SK-N-MC (cell line): ENCODE measurements at regions not wholly inside any gene's neighbourhood (a gene's known extent, or its start where the extent isn't known, plus 50 kb on each side); places are given as distances from the start of the nearest gene placed in this dataset.
"Not testable (repeated sequence)": the region's sequence is repeated elsewhere in the genome, so short reads cannot be mapped to it uniquely, and the experiment has no call there.

ENCODE experiments used
- DNase-seq: peaks from one replicate; pipeline ENCODE4 v3.0.0-alpha.2; 2011; ENCODE audit warnings: low read depth, low spot score
- H3K27ac ChIP-seq: fragments of 200-600 bp; sonication (generic); 2 replicates; pipeline ENCODE4 v1.5.1; 2016; ENCODE audit warnings: mixed run types
- H3K36me3 ChIP-seq: fragments of 200-600 bp; sonication (generic); 2 replicates; pipeline ENCODE4 v1.6.1; 2017; ENCODE audit warnings: antibody characterized with exemption, low read length, mixed read lengths; ENCODE audit not compliant: insufficient read depth
- H3K4me3 ChIP-seq: fragments of 200-600 bp; sonication (generic); 2 replicates; pipeline ENCODE4 v1.5.1; 2016
- H3K9ac ChIP-seq: fragments of 200-600 bp; sonication (generic); 2 replicates; pipeline ENCODE4 v1.8.0; 2017; ENCODE audit warnings: mixed run types, mixed read lengths; ENCODE audit not compliant: insufficient read length
- H3K9me3 ChIP-seq: fragments of 200-600 bp; sonication (generic); 2 replicates; pipeline ENCODE4 v1.6.1; 2017; ENCODE audit warnings: low read depth, mild to moderate bottlenecking, antibody characterized with exemption, low read length, moderate library complexity, mixed read lengths
- EZH2 ChIP-seq: fragments of 200-600 bp; sonication (generic); IDR thresholded peaks from one replicate; pipeline ENCODE4 v1.6.1; 2017; ENCODE audit warnings: antibody characterized with exemption
- FOXP2 ChIP-seq: optimal IDR thresholded peaks from 2 replicates; pipeline ENCODE3; 2011; ENCODE audit warnings: mild to moderate bottlenecking, moderate library complexity; ENCODE audit not compliant: insufficient read depth; ENCODE audit errors: extremely low read length, control extremely low read depth
- POLR2AphosphoS5 ChIP-seq: IDR thresholded peaks from 2 replicates; pipeline ENCODE4 v1.6.1; 2012; ENCODE audit warnings: mild to moderate bottlenecking, low read depth, low read length, borderline replicate concordance

DNA sequence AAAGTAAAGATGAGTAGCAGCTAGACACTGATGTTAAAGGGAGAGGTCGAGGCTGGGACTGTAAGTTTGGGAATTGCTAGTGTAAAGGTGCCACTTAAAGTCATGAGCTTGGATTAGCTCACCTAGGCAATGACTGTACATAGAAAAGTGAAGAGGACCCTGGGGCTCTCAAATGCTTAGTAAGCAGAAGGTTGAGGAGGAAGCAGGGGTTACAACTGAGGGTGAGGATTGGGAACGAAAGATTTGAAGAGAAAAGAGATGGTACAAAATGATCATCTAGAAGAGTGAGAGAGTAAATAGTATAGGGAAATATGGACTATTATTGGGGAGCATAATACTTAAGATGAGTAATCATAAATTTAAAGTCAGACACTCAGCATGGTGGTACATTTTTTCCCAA, 63.1 kb upstream of the TNFSF4 start:
- no peak overlapping the region for H3K27ac ChIP-seq
- H3K9ac ChIP-seq: no peak overlapping the region
- DNase-seq: no peak
- H3K36me3 ChIP-seq: no peaks in the 10 kb centered on the region
- TF ChIP-seq FOXP2: no peak
- no peak for TF ChIP-seq POLR2AphosphoS5
- no peak for TF ChIP-seq EZH2
- H3K9me3 ChIP-seq: no peaks in the 10 kb centered on the region
- H3K4me3 ChIP-seq: no peak overlapping the region

DNA sequence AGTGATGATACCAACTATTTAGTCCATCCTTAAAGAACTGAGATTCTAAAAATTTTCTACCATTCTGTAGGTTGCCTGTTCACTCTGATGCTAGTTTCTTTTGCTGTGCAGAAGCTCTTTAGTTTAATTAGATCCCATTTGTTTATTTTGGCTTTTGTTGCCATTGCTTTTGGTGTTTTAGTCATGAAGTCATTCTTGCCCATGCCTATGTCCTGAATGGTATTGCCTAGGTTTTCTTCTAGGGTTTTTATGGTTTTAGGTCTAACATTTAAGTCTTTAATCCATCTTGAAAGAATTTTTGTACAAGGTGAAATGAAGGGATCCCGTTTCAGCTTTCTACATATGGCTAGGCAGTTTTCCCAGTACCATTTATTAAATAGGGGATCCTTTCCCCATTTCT, 63.9 kb upstream of the TNFSF4 start:
- DNase-seq, H3K4me3 ChIP-seq, H3K27ac ChIP-seq: not testable (repeated sequence)

GRCh38 chr1:173275496-173275895, 68.4 kb upstream of the TNFSF4 start:
- no peak for DNase-seq
- Histone ChIP-seq H3K9ac (no peak overlapping the region), H3K4me3 (no peak overlapping the region), H3K36me3 (no peaks in the 10 kb centered on the region), H3K9me3 (no peaks in the 10 kb centered on the region), H3K27ac (no peak overlapping the region)
- TF ChIP-seq POLR2AphosphoS5 (no peak), EZH2 (no peak), FOXP2 (no peak)

More for the DNA sequence above, 63.9 kb upstream of the TNFSF4 start:
- H3K36me3 ChIP-seq, H3K9me3 ChIP-seq, H3K9ac ChIP-seq: not testable (repeated sequence)

- no peak for TF ChIP-seq POLR2AphosphoS5
- TF ChIP-seq FOXP2: no peak
- TF ChIP-seq EZH2: no peak
Observed at GRCh38 chr1:173276922-173277800, 70.0 kb upstream of the TNFSF4 start.

DNA sequence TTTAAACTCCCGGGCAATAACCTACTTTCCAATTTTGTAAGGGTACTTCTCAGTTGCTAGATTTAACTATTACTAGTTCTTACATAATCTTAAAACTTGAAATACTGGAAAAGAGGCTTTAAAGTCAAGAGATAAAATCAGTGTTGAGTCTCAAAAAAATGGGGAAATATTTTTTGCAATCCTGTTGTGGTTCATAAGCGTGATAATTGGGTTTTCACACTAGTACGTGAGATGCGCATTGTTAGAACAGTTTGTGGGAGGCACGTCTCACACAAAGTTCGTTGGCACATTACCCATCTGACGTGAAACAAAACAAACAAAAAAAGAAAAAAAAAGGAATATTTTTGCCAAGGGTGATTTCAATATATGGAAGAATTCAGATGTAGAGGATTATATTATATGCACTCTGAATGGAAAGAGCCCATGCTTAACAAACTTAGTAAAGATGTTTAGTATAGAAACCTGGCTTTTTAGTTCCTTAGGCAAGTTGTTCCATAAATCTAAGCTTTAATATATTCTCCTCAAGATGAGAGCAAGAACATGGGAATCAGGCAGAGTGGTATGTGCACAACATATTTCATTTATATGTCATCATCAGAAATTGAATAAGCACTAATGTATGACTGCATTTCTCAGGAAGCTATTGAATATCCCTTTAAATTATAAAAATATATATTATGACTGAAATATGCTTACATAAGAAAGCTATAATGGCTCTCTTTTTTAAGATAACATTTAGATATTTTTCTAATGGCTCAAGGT, 73.9 kb upstream of the TNFSF4 start:
- no peaks in the 10 kb centered on the region for H3K9me3 ChIP-seq
- no peak overlapping the region for H3K4me3 ChIP-seq
- TF ChIP-seq EZH2 (no peak), POLR2AphosphoS5 (no peak), FOXP2 (no peak)
- no peak for DNase-seq
- H3K27ac ChIP-seq: no peak overlapping the region
- no peak overlapping the region for H3K9ac ChIP-seq
- H3K36me3 ChIP-seq: no peaks in the 10 kb centered on the region

More at GRCh38 chr1:173276922-173277800, 70.0 kb upstream of the TNFSF4 start:
- H3K4me3 ChIP-seq: no peak overlapping the region
- no peaks in the 10 kb centered on the region for H3K36me3 ChIP-seq
- H3K9me3 ChIP-seq: no peaks in the 10 kb centered on the region
- no peak for DNase-seq
- no peak overlapping the region for H3K9ac ChIP-seq
- no peak overlapping the region for H3K27ac ChIP-seq

- no peak for DNase-seq
- H3K9ac ChIP-seq: no peak overlapping the region
- H3K36me3 ChIP-seq: no peaks in the 10 kb centered on the region
- H3K9me3 ChIP-seq: no peaks in the 10 kb centered on the region
- no peak overlapping the region for H3K27ac ChIP-seq
- TF ChIP-seq FOXP2 (no peak), EZH2 (no peak), POLR2AphosphoS5 (no peak)
- H3K4me3 ChIP-seq: no peak overlapping the region
Observed at GRCh38 chr1:173285048-173285447, 77.9 kb upstream of the TNFSF4 start.

- Histone ChIP-seq H3K9ac (no peak overlapping the region), H3K4me3 (no peak overlapping the region), H3K9me3 (no peaks in the 10 kb centered on the region), H3K36me3 (no peaks in the 10 kb centered on the region), H3K27ac (no peak overlapping the region)
- no peak for DNase-seq
- TF ChIP-seq POLR2AphosphoS5 (no peak), EZH2 (no peak), FOXP2 (no peak)
Observed at GRCh38 chr1:173287785-173288184, 80.7 kb upstream of the TNFSF4 start.

GRCh38 chr1:173293756-173294155, 86.6 kb upstream of the TNFSF4 start:
- TF ChIP-seq FOXP2: no peak
- TF ChIP-seq EZH2: no peak
- no peak for TF ChIP-seq POLR2AphosphoS5
- Histone ChIP-seq H3K9me3 (no peaks in the 10 kb centered on the region), H3K27ac (no peak overlapping the region), H3K4me3 (no peak overlapping the region), H3K9ac (no peak overlapping the region), H3K36me3 (no peaks in the 10 kb centered on the region)
- no peak for DNase-seq
